ENCODE measurements at regions not wholly inside any gene's neighbourhood (a gene's known extent, or its start where the extent isn't known, plus 50 kb on each side); places are given as distances from the start of the nearest gene placed in this dataset.

DNA sequence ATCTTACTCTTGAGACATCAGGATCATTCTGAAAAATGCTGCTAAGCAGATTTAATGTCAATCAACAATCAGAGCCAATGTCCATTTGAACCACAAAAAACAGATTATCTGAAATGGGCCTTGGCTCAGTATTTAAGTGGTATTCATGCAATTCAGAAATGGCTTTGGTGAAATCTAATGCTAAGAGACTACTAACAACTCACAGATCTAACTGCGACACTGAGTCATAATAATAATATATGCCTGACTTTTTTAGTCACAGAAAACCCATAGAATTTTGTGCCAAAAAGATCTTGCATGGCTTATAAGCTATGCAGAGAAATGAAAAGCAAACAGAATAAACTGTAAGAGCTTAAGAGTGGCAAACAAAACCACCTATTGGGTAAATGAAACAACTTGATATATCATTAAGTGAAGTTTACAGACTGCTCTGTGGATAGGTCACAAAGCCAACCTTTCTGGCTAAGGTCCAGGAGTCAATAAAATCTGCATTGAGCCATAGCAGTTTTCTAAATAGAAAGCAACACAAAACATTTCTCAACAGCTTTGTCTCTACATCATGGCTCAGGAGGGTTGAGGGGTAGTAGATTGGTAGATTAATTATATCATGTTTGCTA lies 234.3 kb downstream of the LRATD1 start:
- TF ChIP-seq, protein P1, sequence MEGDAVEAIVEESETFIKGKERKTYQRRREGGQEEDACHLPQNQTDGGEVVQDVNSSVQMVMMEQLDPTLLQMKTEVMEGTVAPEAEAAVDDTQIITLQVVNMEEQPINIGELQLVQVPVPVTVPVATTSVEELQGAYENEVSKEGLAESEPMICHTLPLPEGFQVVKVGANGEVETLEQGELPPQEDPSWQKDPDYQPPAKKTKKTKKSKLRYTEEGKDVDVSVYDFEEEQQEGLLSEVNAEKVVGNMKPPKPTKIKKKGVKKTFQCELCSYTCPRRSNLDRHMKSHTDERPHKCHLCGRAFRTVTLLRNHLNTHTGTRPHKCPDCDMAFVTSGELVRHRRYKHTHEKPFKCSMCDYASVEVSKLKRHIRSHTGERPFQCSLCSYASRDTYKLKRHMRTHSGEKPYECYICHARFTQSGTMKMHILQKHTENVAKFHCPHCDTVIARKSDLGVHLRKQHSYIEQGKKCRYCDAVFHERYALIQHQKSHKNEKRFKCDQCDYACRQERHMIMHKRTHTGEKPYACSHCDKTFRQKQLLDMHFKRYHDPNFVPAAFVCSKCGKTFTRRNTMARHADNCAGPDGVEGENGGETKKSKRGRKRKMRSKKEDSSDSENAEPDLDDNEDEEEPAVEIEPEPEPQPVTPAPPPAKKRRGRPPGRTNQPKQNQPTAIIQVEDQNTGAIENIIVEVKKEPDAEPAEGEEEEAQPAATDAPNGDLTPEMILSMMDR (IDR thresholded peaks at IDR 0.05) = no peak
- TF ChIP-seq EZH2 (IDR thresholded peaks at IDR 0.05; ENCODE audit: borderline replicate concordance, insufficient read depth, low read depth, low read length, poor library complexity, severe bottlenecking) = no peak

Measured in B cell (primary cell).